OCI-LY1 (cell line): ENCODE measurements at regions not wholly inside any gene's neighbourhood (a gene's known extent, or its start where the extent isn't known, plus 50 kb on each side); places are given as distances from the start of the nearest gene placed in this dataset.

Experiments
- H2AFZ ChIP-seq: fragments of 200-600 bp; sonication (generic), shearing (Covaris generic); 2 replicates; pipeline ENCODE4 v1.6.0; 2014; ENCODE audit warnings: antibody characterized with exemption, mild to moderate bottlenecking, low read length
- H3F3A ChIP-seq: fragments of 200-600 bp; sonication (generic), shearing (Covaris generic); 2 replicates; pipeline ENCODE4 v1.6.0; 2014; ENCODE audit warnings: mild to moderate bottlenecking, antibody characterized with exemption, low read length, moderate library complexity; ENCODE audit not compliant: insufficient read depth
- H3K27ac ChIP-seq: fragments of 200-600 bp; sonication (generic); 2 replicates; pipeline ENCODE4 v1.5.1; 2014; ENCODE audit warnings: low read length, mixed run types, mild to moderate bottlenecking, low read depth; ENCODE audit not compliant: poor library complexity, severe bottlenecking
- H3K27me3 ChIP-seq: fragments of 200-600 bp; sonication (generic); 2 replicates; pipeline ENCODE4 v1.6.0; 2014; ENCODE audit warnings: antibody characterized with exemption, mild to moderate bottlenecking, low read length, moderate library complexity; ENCODE audit not compliant: insufficient read depth
- H3K36me3 ChIP-seq: fragments of 200-600 bp; sonication (generic); 2 replicates; pipeline ENCODE4 v1.6.1; 2014; ENCODE audit warnings: mild to moderate bottlenecking, antibody characterized with exemption, low read length, moderate library complexity, mixed read lengths; ENCODE audit not compliant: insufficient read depth
- H3K4me1 ChIP-seq: fragments of 200-600 bp; sonication (generic); 2 replicates; pipeline ENCODE4 v1.5.1; 2014; ENCODE audit warnings: mild to moderate bottlenecking, low read length, moderate library complexity; ENCODE audit not compliant: insufficient read depth, severe bottlenecking
- H3K4me2 ChIP-seq: fragments of 200-600 bp; sonication (generic), shearing (Covaris generic); 2 replicates; pipeline ENCODE4 v1.6.1; 2014; ENCODE audit warnings: low read length
- H3K4me3 ChIP-seq: fragments of 200-600 bp; sonication (generic); 2 replicates; pipeline ENCODE4 v1.5.1; 2014; ENCODE audit warnings: low read length, low read depth, mild to moderate bottlenecking, mixed read lengths; ENCODE audit not compliant: poor library complexity, severe bottlenecking
- H3K79me2 ChIP-seq: fragments of 200-600 bp; shearing (Covaris generic); 2 replicates; pipeline ENCODE4 v1.6.1; 2016; ENCODE audit warnings: mixed run types, low read length, mixed read lengths; ENCODE audit not compliant: insufficient read depth
- H3K9ac ChIP-seq: fragments of 200-600 bp; sonication (generic), shearing (Covaris generic); 2 replicates; pipeline ENCODE4 v1.6.1; 2014; ENCODE audit warnings: mild to moderate bottlenecking, low read length, mixed read lengths
- H3K9me2 ChIP-seq: fragments of 200-600 bp; sonication (generic), shearing (Covaris generic); 2 replicates; pipeline ENCODE4 v1.6.1; 2014; ENCODE audit warnings: low read depth, mild to moderate bottlenecking, low read length, mixed read lengths
- H3K9me3 ChIP-seq: fragments of 200-600 bp; shearing (Covaris generic); 2 replicates; pipeline ENCODE4 v1.6.1; 2014; ENCODE audit warnings: low read length, mixed read lengths
- H4K20me1 ChIP-seq: fragments of 200-600 bp; sonication (generic), shearing (Covaris generic); 2 replicates; pipeline ENCODE4 v1.6.0; 2016; ENCODE audit warnings: mild to moderate bottlenecking, low read length; ENCODE audit not compliant: insufficient read depth
- CTCF ChIP-seq: fragments of 200-600 bp; sonication (generic), shearing (Covaris generic); IDR thresholded peaks from 2 replicates; pipeline ENCODE4 v1.5.1; 2017; ENCODE audit warnings: mild to moderate bottlenecking, antibody characterized with exemption, low read length, moderate library complexity, mixed read lengths
- EZH2 ChIP-seq: fragments of 200-600 bp; sonication (generic), shearing (Covaris generic); IDR thresholded peaks from 2 replicates; pipeline ENCODE4 v1.8.0; 2017; ENCODE audit warnings: borderline replicate concordance, mixed run types, mild to moderate bottlenecking, antibody characterized with exemption, low read length, moderate library complexity, mixed read lengths

DNA sequence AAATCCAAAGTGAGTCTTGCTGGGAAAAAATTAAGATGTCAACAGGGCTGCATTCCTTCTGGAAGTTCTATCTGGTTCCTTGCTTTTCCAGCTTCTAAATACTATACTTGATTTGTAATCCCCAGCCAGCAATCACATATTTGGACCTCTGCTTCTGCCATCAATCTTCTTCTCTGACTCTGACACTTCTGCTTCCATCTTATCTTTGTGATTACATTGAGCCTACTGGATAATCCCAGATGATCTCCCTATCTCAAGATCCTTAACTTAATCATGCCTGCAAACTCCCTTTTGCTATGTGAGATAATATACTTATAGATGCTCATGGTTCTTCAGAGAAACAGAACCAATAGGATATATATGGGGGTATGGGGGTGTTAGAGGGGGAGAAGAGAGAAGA is 49.9 kb upstream of the ZDHHC17 start:
- Histone ChIP-seq H3K9me3 (no peaks in the 10 kb centered on the region), H3K4me3 (no peak overlapping the region), H2AFZ (no peak overlapping the region), H3K79me2 (no peaks in the 10 kb centered on the region), H3K4me2 (no peak overlapping the region), H3K9me2 (no peaks in the 10 kb centered on the region), H3K4me1 (no peaks in the 10 kb centered on the region), H4K20me1 (no peaks in the 10 kb centered on the region), H3K9ac (no peak overlapping the region), H3K36me3 (no peaks in the 10 kb centered on the region), H3K27me3 (no peaks in the 10 kb centered on the region), H3F3A (no peaks in the 10 kb centered on the region), H3K27ac (no peak overlapping the region)
- TF ChIP-seq EZH2 (no peak), CTCF (no peak)
